ENCODE measurements at regions not wholly inside any gene's neighbourhood (a gene's known extent, or its start where the extent isn't known, plus 50 kb on each side); places are given as distances from the start of the nearest gene placed in this dataset.

GRCh38 chr7:56290548-56290947, 174.3 kb upstream of the NUPR2 start:
- TF ChIP-seq EP300 (IDR thresholded peaks at IDR 0.05; ENCODE audit: borderline replicate concordance in 1 of 2, control insufficient read depth in 1 of 2, low read depth in 2 of 2, low read length in 2 of 2) (no peak), EGR1 (IDR thresholded peaks at IDR 0.05; ENCODE audit: borderline replicate concordance in 1 of 2, low read depth in 2 of 2, low read length in 2 of 2) (no peak)

Measured in GM12878 (cell line).